HG03064 (cell line): ENCODE measurements at regions not wholly inside any gene's neighbourhood (a gene's known extent, or its start where the extent isn't known, plus 50 kb on each side); places are given as distances from the start of the nearest gene placed in this dataset.
"Not testable (repeated sequence)": the region's sequence is repeated elsewhere in the genome, so short reads cannot be mapped to it uniquely, and the experiment has no call there.

Experiments used
- ATAC-seq: cut with Tn5 transposase; IDR thresholded peaks from one replicate; pipeline ENCODE4 v1.9.1; 2021; ENCODE audit warnings: low read depth; ENCODE audit not compliant: unreplicated experiment

DNA sequence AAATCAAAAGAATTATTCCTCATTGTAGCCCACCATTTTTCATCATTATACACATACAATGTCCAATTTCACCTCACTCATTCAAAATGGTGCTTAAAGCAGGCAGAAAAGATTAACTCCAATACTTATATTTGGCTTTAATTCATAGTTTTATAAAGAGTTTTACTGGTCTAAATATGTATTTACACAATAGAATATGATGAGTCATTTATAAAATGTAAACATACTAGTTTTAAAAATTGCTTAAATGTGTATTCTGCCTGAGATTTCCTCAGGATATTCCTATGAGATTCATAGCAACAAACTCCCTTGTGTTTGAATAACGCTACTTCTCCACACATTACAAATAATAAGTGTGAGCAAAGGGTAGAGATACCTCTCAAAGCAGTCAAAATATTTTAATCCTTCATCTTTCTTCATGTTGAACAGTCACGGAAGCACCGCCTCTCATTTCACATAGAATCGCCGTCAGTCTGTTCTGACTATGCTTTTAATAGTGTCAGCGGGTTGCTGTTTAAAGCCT lies 75.7 kb upstream of the GBE1 start:
- no peak for ATAC-seq

DNA sequence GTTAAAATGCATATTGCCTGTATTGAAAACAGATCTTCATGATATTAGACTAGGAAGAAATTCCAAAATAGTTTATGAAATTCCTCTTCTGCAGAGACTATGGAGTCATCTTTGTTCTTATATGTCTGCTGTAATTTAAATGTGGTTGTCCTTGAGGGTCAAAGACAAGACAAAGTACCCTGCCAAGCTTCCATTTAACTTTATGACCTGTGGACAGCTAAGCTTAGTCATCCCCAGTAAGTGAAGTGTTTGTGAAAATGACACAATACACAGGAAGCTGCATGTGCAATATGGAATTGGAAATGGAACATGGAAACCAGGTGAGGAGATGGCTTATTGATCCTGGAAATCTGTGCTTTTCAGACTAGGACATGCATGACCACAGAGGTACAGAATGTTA lies 68.5 kb upstream of the GBE1 start:
- no peak for ATAC-seq

DNA sequence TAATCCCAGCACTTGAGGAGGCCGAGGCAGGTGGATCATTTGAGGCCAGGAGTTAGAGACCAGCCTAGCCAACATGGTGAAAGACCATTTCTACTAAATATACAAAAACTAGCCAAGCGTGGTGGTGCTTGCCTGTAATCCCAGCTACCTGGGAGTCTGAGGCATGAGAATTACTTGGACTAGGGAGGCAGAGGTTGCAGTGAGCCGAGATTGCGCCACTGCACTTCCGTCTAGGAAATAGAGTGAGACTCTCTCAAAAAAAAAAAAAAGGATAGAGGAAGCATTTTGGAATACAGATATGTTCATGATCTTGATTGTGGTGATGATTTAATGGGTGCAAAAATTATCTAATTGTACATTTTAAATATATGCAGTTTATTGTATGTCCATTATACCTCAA lies 67.8 kb upstream of the GBE1 start:
- not testable (repeated sequence) for ATAC-seq

DNA sequence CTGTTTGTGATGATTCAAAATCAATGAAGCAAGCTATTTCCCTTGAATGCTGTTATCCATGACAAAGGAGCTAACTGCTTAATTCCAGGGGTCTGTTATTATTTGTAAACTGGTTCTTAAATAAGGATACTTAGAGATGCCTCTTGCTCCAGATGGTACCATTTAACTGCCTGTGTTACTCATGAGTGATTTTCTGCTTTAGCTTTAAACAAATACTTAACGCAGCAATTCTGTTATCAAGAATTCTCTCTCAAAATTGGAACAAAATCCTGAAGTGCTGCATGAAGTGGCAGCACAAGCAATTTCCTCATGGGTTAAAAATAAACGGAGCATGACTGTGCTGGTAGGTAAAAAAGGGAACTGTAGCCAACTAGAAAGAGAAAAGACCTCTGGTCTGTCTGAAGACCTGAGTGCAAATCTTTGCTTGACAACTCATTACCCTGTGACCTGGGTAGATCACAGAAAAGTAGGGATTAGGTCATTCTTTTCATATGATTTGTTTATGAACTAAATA lies 62.5 kb upstream of the GBE1 start:
- ATAC-seq, result peak; percentile 90

DNA sequence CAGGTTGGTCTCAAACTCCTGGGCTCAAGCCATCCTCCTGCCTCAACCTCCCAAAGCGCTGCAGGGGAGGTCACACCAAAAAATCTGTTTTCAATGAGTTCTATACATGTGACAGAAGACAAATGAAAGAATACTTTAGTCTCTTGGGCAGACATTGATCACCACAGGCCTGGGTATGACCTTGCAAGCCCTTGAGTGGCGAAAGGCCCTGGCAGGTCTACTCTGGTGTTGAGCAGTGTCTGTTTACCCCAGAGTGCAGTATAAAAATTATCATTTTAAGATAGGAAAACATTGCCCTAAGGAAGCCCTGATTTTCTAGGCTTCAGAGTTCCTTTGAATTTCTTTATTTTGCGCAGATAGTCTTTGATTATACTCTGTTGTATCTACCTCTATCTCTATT lies 61.6 kb upstream of the GBE1 start:
- no peak for ATAC-seq

DNA sequence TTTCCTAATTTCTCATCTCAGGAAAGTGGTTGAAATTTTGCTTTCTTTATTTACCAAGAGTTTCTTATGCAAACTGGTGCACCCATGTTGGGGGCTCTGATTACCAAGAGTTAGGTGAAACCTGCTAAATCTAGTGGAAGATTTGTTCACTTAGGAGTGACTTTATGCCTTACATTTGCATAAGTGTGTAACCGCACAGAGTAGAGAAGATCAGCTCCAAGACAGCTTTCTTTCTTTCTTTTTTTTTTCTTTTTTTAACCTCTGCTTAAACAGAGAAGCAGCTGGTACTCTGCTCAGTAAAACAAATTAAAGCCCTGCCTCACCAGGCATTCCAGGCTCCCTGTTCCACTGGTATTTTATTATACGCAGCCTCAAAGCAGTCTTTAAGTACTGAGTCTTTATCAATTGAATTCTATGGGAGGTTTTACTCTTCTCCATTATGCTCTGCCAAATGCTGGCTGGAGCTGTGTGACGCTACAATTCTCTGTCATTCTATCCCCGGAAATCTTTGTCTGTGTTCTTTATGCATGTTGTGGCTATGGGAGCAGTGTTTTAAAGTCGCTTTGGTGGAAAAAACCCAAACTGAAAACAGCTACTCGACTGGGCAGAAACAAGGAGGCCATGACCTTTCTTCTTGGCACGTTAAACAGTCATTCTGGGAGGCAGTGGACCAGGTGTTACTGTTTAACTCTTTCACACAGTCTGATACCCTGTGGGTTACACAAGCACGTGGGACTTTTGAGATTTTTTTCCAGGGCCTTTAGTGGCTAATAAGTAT lies 55.2 kb upstream of the GBE1 start:
- peak; percentile 98 for ATAC-seq

DNA sequence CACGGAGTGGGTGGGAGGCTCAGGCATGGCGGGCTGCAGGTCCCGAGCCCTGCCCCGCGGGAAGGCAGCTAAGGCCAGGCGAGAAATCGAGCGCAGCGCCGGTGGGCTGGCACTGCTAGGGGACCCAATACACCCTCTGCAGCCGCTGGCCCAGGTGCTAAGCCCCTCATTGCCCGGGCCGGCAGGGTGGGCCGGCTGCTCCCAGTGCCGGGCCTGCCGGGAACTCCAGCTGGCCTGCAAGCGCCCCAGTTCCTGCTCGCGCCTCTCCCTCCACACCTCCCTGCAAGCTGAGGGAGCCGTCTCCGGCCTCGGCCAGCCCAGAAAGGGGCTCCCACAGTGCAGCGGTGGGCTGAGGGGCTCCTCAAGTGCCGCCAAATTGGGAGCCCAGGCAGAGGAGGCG lies 50.7 kb upstream of the GBE1 start:
- not testable (repeated sequence) for ATAC-seq
